HEK293T (cell line): ENCODE measurements at regions not wholly inside any gene's neighbourhood (a gene's known extent, or its start where the extent isn't known, plus 50 kb on each side); places are given as distances from the start of the nearest gene placed in this dataset.

ENCODE experiments used
- ARNT ChIP-seq: fragments of 450-650 bp; IDR thresholded peaks from 2 replicates; pipeline ENCODE4 v1.6.1; 2017; ENCODE audit warnings: mild to moderate bottlenecking
- ELF4 ChIP-seq: fragments of 450-650 bp; IDR thresholded peaks from 2 replicates; pipeline ENCODE4 v1.6.1; 2017; ENCODE audit warnings: antibody characterized with exemption
- FOXA1 ChIP-seq: fragments of 450-650 bp; IDR thresholded peaks from 2 replicates; pipeline ENCODE4 v1.6.1; 2016; ENCODE audit warnings: mild to moderate bottlenecking
- FOXK2 ChIP-seq: fragments of 450-650 bp; IDR thresholded peaks from 2 replicates; pipeline ENCODE4 v1.6.1; 2016; ENCODE audit warnings: mild to moderate bottlenecking
- FOXM1 ChIP-seq: fragments of 450-650 bp; IDR thresholded peaks from 2 replicates; pipeline ENCODE4 v1.6.1; 2017; ENCODE audit warnings: mild to moderate bottlenecking, borderline replicate concordance
- L3MBTL2 ChIP-seq: fragments of 450-650 bp; conservative IDR thresholded peaks from 2 replicates; pipeline ENCODE4 v1.6.1; 2016; ENCODE audit warnings: mild to moderate bottlenecking
- NFRKB ChIP-seq: fragments of 450-650 bp; IDR thresholded peaks from 2 replicates; pipeline ENCODE4 v1.6.1; 2016; ENCODE audit warnings: mild to moderate bottlenecking, moderate library complexity
- PKNOX1 ChIP-seq: fragments of 450-650 bp; IDR thresholded peaks from 2 replicates; pipeline ENCODE4 v1.6.1; 2016
- SP1 ChIP-seq: fragments of 450-650 bp; IDR thresholded peaks from 2 replicates; pipeline ENCODE4 v1.6.1; 2017
- SUZ12 ChIP-seq: fragments of 450-650 bp; IDR thresholded peaks from 2 replicates; pipeline ENCODE4 v1.6.1; 2016; ENCODE audit warnings: mild to moderate bottlenecking
- ZNF384 ChIP-seq: fragments of 450-650 bp; IDR thresholded peaks from 2 replicates; pipeline ENCODE4 v1.6.1; 2016

GRCh38 chr1:170424346-170424745, 107.6 kb upstream of the GORAB start:
- TF ChIP-seq PKNOX1 (no peak), SP1 (no peak), FOXM1 (no peak), NFRKB (no peak), FOXA1 (no peak), ARNT (no peak), SUZ12 (no peak), ZNF384 (no peak), ELF4 (no peak), L3MBTL2 (no peak), FOXK2 (no peak)
